T-helper 2 cell treated with Interferon-gamma antibody and Interleukin-4, amounts not matched to agents 5 μg/mL and 100 μg/mL, for 36 hours (primary cell): ENCODE measurements at regions not wholly inside any gene's neighbourhood (a gene's known extent, or its start where the extent isn't known, plus 50 kb on each side); places are given as distances from the start of the nearest gene placed in this dataset.

Experiments used
- DNase-seq: peaks from one replicate; pipeline ENCODE4 v3.0.0; 2021; ENCODE audit warnings: low spot score
- H3K27ac Mint-ChIP-seq: one replicate; pipeline ENCODE4 v1.8.0; 2021; ENCODE audit warnings: mild to moderate bottlenecking, mixed read lengths
- H3K27me3 Mint-ChIP-seq: one replicate; pipeline ENCODE4 v1.8.0; 2021; ENCODE audit warnings: low read depth, mixed read lengths
- H3K36me3 Mint-ChIP-seq: one replicate; pipeline ENCODE4 v1.8.0; 2021; ENCODE audit warnings: low read depth, mixed read lengths
- H3K4me1 Mint-ChIP-seq: one replicate; pipeline ENCODE4 v1.8.0; 2021; ENCODE audit warnings: low read depth, mixed read lengths
- H3K4me3 Mint-ChIP-seq: one replicate; pipeline ENCODE4 v1.8.0; 2022; ENCODE audit warnings: mild to moderate bottlenecking, moderate library complexity, mixed read lengths
- H3K9me3 Mint-ChIP-seq: one replicate; pipeline ENCODE4 v1.8.0; 2021; ENCODE audit warnings: mixed read lengths

DNA sequence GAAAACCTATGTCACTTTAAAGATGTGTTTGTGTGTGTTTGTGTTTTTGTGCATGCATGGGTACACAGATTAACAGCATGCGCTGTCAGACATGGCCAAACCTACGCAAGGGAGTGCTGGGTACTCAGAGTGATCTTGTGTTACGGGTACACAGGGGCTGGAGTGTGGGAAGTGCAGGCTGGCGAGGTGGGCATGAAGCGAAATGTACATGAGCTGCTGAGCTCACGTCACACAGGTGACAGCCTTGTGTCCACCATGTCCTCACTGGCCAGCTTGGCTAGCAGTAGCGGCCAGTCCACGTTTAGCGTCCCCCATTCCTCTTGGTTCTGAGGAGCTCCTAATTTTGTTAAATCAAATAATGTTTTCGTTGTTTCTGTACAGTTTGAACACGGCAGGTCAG lies 979.7 kb upstream of the TMEM132C start:
- Mint-ChIP-seq H3K4me1 (no peaks in the 10 kb centered on the region), H3K4me3 (no peak overlapping the region), H3K27me3 (no peaks in the 10 kb centered on the region), H3K9me3 (no peaks in the 10 kb centered on the region), H3K36me3 (no peaks in the 10 kb centered on the region), H3K27ac (no peak overlapping the region)
- no peak for DNase-seq

GRCh38 chr12:127290251-127290650 lies 976.7 kb upstream of the TMEM132C start:
- no peaks in the 10 kb centered on the region for H3K27me3 Mint-ChIP-seq
- no peak overlapping the region for H3K27ac Mint-ChIP-seq
- H3K4me1 Mint-ChIP-seq = no peaks in the 10 kb centered on the region

DNA sequence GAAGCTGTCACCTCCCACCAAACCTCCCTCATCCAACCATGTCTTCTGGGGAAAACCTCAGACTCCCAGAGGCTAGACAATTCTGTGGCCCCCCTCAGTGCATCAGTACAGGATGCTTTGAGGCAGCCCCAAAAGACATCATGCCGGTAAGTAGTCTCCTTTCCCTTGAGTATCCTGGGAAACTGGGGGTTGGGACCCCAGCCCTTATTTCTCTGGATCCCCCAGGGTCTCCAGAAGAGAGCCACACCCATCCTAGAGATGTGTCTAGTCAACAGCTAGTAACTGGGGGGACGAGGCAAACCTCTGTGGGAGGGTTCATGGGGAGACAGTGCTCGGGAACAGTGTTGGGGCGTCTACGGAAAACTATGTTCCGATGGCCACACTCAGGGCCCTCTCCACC lies 974.2 kb upstream of the TMEM132C start:
- no peaks in the 10 kb centered on the region for H3K27me3 Mint-ChIP-seq
- no peaks in the 10 kb centered on the region for H3K9me3 Mint-ChIP-seq
- no peaks in the 10 kb centered on the region for H3K36me3 Mint-ChIP-seq
- H3K4me3 Mint-ChIP-seq = no peak overlapping the region
- H3K27ac Mint-ChIP-seq = no peak overlapping the region
- H3K4me1 Mint-ChIP-seq = no peaks in the 10 kb centered on the region
- DNase-seq = no peak

More at GRCh38 chr12:127290251-127290650, 976.7 kb upstream of the TMEM132C start:
- H3K4me3 Mint-ChIP-seq = no peak overlapping the region
- no peaks in the 10 kb centered on the region for H3K36me3 Mint-ChIP-seq
- DNase-seq = no peak
- H3K9me3 Mint-ChIP-seq = no peaks in the 10 kb centered on the region

- DNase-seq = peak; percentile 21
- Mint-ChIP-seq H3K27me3 (no peaks in the 10 kb centered on the region), H3K27ac (no peak overlapping the region), H3K4me1 (no peaks in the 10 kb centered on the region), H3K36me3 (no peaks in the 10 kb centered on the region), H3K4me3 (no peak overlapping the region), H3K9me3 (no peaks in the 10 kb centered on the region)
These were observed 973.3 kb upstream of the TMEM132C start for GRCh38 chr12:127293507-127294310.

DNA sequence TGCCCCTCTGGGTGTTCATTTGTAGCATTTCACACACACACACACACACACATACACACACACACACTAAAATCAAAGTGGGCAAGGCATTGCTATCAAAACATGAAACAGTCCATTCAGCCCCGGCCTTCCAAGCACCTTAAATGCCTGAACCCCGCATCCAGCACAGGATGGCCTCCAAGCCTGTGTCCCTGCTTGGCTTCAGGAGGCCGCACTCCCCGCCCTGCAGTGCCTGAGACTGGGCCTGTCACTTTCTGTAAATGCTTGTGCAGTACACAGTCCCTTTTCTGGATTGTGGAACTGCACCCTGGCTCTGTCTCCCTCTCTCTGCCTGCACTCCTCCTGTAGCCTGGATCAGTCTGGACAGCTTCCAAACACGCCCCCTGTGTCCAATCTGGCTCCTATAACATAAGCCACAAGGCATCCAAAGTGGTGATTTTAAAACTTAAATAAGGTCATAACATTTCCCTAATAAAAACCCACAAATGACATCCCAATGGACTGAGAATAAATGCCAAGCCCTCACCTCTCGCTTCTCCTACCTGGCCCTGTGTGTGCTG lies 972.2 kb upstream of the TMEM132C start:
- Mint-ChIP-seq H3K4me1 (no peaks in the 10 kb centered on the region), H3K27ac (no peak overlapping the region)

DNA sequence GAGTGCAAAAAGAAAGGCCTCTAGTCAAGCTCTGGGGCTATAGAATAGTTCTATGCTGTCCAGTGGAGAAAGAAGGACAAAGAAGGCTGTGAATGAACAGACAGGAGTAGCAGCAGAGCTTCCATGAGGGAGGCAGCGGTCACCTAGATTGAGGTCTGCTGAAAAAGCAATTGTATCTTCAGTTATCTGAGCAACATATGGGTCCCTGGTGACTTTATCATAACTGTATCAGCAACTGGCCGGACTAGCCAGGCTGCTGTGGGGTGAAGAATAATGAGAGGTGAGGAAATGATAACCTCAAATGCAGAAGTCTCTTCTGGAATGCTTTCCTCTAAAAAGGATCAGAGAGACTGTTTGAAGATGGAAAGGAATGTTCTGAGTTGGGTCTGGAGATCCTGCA lies 971.3 kb upstream of the TMEM132C start:
- Mint-ChIP-seq H3K4me3 (no peak overlapping the region), H3K9me3 (no peaks in the 10 kb centered on the region), H3K36me3 (no peaks in the 10 kb centered on the region)

More for the DNA sequence above, 972.2 kb upstream of the TMEM132C start:
- Mint-ChIP-seq H3K9me3 (no peaks in the 10 kb centered on the region), H3K27me3 (no peaks in the 10 kb centered on the region), H3K36me3 (no peaks in the 10 kb centered on the region), H3K4me3 (no peak overlapping the region)
- no peak for DNase-seq

DNA sequence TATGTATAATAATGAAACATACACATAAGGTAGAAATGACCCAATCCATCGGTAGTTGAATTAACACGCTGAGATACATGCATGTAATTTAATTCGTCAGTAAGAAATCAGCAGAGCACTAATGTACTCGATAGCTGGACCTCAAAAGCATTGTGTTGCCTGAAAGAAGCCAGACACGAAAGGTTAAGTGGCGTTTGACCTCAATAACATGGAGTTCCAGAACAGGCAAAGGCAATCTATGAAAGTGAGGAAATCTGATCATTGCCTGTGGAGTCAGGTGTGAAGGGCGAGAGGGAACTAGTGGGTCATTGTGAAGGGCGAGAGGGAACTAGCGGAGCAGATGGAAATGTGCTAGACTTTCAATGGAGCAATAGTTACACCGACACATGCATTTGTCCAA lies 970.4 kb upstream of the TMEM132C start:
- Mint-ChIP-seq H3K4me3 (no peak overlapping the region), H3K4me1 (no peaks in the 10 kb centered on the region), H3K27me3 (no peaks in the 10 kb centered on the region), H3K9me3 (no peaks in the 10 kb centered on the region), H3K36me3 (no peaks in the 10 kb centered on the region), H3K27ac (no peak overlapping the region)
- no peak for DNase-seq

More for the DNA sequence above, 971.3 kb upstream of the TMEM132C start:
- no peaks in the 10 kb centered on the region for H3K27me3 Mint-ChIP-seq
- no peaks in the 10 kb centered on the region for H3K4me1 Mint-ChIP-seq
- no peak overlapping the region for H3K27ac Mint-ChIP-seq
- DNase-seq = no peak

DNA sequence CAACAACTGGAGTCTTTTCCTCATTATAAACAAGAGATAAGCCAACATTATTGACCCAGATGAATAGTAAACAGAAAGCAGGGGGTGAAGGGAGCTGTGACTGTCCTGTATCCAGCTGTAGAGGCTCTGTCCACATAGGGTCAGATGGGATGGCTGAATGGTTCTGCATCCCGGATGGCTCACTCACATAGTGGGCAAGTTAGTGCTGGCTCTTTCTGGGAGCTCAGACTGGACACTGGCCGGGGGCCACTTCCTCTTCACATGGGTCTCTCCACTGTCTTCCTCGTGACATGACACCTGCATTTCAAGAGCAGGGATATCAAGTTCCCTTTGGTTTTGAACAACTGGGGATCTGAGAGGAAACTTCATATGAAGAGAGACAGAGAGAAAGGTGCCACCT lies 969.6 kb upstream of the TMEM132C start:
- Mint-ChIP-seq H3K27me3 (no peaks in the 10 kb centered on the region), H3K4me3 (no peak overlapping the region), H3K36me3 (no peaks in the 10 kb centered on the region), H3K4me1 (no peaks in the 10 kb centered on the region), H3K27ac (no peak overlapping the region), H3K9me3 (no peaks in the 10 kb centered on the region)
- DNase-seq = no peak

DNA sequence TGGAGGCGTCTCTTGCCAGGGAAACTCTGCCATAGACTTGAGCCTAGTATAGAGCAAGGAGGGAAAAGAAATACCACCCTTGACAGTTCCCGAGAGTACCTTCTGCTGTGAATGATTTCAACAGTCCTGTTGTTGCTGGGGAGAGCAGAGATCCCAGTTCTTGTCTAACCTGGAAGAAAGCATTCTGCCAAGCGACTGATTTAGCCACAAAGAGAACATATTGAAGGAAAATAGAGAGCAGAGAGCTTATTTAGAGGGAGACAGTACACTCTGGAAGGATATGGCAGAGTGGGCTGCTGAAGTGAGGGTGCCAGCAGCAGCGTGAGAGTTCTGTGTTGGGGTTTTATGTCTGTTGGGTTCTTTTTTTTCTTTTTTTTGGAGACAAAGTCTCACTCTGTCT lies 966.9 kb upstream of the TMEM132C start:
- H3K9me3 Mint-ChIP-seq = no peaks in the 10 kb centered on the region
- no peaks in the 10 kb centered on the region for H3K4me1 Mint-ChIP-seq
- no peak overlapping the region for H3K27ac Mint-ChIP-seq
- H3K4me3 Mint-ChIP-seq = no peak overlapping the region
- no peaks in the 10 kb centered on the region for H3K27me3 Mint-ChIP-seq
- DNase-seq = no peak
- no peaks in the 10 kb centered on the region for H3K36me3 Mint-ChIP-seq

DNA sequence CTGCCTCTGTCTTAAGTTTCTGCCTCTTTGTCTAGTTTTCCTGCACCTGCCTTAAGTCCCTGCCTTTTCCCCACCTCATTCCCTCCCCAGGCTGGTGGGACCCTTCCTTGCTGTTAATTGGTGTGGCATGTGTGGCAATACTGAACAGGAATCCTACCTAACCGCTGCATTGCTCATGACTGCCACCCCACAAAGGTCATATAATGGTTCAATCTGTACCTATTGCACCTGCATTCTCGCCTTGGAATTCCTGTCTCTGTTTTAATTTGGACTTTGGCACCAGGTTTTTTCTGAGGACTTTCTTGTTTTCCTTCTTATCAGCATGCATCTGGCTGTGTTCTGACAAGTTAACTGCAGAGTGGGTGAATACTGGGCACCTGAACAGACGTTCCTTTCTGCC lies 966.2 kb upstream of the TMEM132C start:
- H3K9me3 Mint-ChIP-seq = no peaks in the 10 kb centered on the region
- H3K27me3 Mint-ChIP-seq = no peaks in the 10 kb centered on the region
- no peak for DNase-seq
- H3K4me3 Mint-ChIP-seq = no peak overlapping the region
- H3K4me1 Mint-ChIP-seq = no peaks in the 10 kb centered on the region
- no peak overlapping the region for H3K27ac Mint-ChIP-seq
- no peaks in the 10 kb centered on the region for H3K36me3 Mint-ChIP-seq

- Mint-ChIP-seq H3K4me1 (no peaks in the 10 kb centered on the region), H3K9me3 (no peaks in the 10 kb centered on the region), H3K36me3 (no peaks in the 10 kb centered on the region), H3K27ac (no peak overlapping the region), H3K27me3 (no peaks in the 10 kb centered on the region), H3K4me3 (no peak overlapping the region)
- no peak for DNase-seq
These were observed 965.1 kb upstream of the TMEM132C start for GRCh38 chr12:127301876-127302275.

DNA sequence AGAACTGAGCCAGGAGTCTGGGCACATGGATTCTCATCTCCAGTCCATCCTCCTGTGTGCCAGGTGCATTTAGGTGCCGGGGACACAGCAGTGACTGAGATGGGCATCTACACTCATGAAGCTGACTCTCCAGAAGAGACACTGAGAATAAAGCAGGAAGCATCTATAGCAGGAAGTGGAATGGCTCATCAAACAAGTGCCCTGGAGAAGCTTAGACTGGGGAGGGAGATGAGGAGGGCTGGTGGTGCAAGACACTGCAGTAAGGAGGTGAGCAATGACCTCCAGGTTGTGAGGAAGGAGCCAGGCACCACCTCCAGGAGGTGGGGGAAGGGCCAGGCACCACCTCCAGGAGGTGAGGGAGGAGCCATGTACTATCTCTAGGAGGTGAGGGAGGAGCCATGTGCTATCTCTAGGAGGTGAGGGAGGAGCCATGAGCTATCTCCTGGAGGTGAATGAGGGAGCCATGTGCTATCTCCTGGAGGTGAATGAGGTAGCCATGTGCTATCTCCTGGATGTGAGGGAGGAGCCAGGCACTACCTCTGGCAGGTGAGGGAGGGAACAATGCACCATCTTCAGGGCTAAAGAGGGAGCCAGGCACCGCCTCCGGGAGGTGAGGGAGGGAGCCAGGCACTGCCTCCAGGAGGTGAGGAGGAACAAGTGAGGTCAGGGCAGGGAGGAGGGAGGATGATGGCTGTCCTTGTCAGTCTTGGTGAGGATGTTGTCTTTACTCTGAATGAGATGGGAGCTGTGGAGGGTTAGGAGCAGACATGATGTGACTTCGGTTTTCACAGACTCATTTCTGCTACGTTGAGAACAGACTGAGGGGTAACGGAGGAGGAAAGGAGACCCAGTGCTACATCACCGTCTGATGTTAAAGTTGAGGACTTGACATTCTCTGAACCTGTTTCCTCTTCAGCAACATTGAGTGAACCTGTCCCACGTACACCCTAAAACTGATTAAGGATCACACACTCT lies 961.9 kb upstream of the TMEM132C start:
- no peaks in the 10 kb centered on the region for H3K27me3 Mint-ChIP-seq
- no peaks in the 10 kb centered on the region for H3K36me3 Mint-ChIP-seq
- H3K4me1 Mint-ChIP-seq = no peaks in the 10 kb centered on the region
- H3K9me3 Mint-ChIP-seq = no peaks in the 10 kb centered on the region
- DNase-seq = no peak
- H3K4me3 Mint-ChIP-seq = no peak overlapping the region
- H3K27ac Mint-ChIP-seq = no peak overlapping the region

DNA sequence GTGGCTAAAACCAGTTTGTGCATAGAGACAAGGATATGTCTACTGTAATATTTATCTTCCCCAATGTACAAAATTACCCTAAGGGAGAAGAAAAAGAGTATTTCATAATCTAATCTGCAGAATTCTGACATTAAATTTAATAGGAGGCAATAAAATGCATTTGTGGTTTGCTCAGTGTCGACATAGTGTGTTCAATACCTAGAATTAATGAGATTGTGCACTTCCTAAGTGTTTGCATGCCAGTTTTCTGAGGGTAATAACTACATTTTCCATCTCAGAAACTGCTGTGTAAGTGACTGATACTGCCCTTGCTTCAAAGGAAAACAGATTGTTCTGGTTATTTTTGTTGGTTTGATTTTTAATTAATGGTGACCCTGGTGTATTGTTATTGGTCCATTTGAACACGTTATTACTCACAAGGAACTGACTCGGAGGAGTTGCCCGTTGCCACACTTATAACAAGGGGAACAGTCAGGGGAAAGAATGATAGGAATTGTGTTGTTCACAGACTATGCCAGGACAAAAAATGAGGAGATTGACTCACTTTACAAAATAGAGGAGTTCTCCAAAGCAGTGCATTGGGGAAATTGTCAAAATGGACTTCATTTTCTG lies 960.3 kb upstream of the TMEM132C start:
- Mint-ChIP-seq H3K9me3 (no peaks in the 10 kb centered on the region), H3K27me3 (no peaks in the 10 kb centered on the region), H3K4me1 (peaks cover 2% of the 10 kb centered on the region), H3K27ac (no peak overlapping the region), H3K4me3 (no peak overlapping the region), H3K36me3 (no peaks in the 10 kb centered on the region)
- DNase-seq = no peak

GRCh38 chr12:127307528-127307927 lies 959.4 kb upstream of the TMEM132C start:
- DNase-seq = no peak
- Mint-ChIP-seq H3K27ac (no peak overlapping the region), H3K9me3 (no peaks in the 10 kb centered on the region), H3K36me3 (no peaks in the 10 kb centered on the region), H3K4me1 (peaks cover 2% of the 10 kb centered on the region), H3K27me3 (no peaks in the 10 kb centered on the region), H3K4me3 (no peak overlapping the region)
